CD4-positive, alpha-beta memory T cell (primary cell): ENCODE measurements at regions not wholly inside any gene's neighbourhood (a gene's known extent, or its start where the extent isn't known, plus 50 kb on each side); places are given as distances from the start of the nearest gene placed in this dataset.

Experiments
- CTCF ChIA-PET: fragments of 350-600 bp; sonication (Branson Sonifier 250); formaldehyde crosslinking; loops from one replicate; lab custom pipeline; 2021; ENCODE audit warnings: inconsistent platforms; ENCODE audit not compliant: partially characterized antibody; lab: Charles Lee
- POLR2A ChIA-PET: fragments of 350-600 bp; sonication (Branson Sonifier 250); formaldehyde crosslinking; loops from one replicate; lab custom pipeline; 2021; ENCODE audit not compliant: partially characterized antibody; lab: Charles Lee
- DNase-seq, 5 donors: peaks; one replicate each; pipeline versions ENCODE4 v3.0.0 to v3.0.0-alpha.2; 2020 to 2022; ENCODE audit warnings: mixed read lengths in 1 of 5
- H3K27ac ChIP-seq: one replicate; pipeline ENCODE4 v1.7.0; 2013; ENCODE audit warnings: low read depth, low read length
- H3K27me3 ChIP-seq: 2 replicates; pipeline ENCODE4 v1.7.0; 2013; ENCODE audit warnings: mild to moderate bottlenecking, low read length, moderate library complexity; ENCODE audit not compliant: insufficient read depth
- H3K36me3 ChIP-seq: 2 replicates; pipeline ENCODE4 v1.7.0; 2013; ENCODE audit warnings: mild to moderate bottlenecking, low read length, moderate library complexity; ENCODE audit not compliant: insufficient read depth
- H3K4me1 ChIP-seq: 2 replicates; pipeline ENCODE4 v1.7.0; 2013; ENCODE audit warnings: mild to moderate bottlenecking, low read length, moderate library complexity; ENCODE audit not compliant: insufficient read depth
- H3K4me3 ChIP-seq, 2 donors: one replicate each; pipeline ENCODE4 v1.7.0; 2013; ENCODE audit warnings: low read length in 2 of 2, mild to moderate bottlenecking in 1 of 2
- H3K9me3 ChIP-seq, 2 donors: one replicate each; pipeline ENCODE4 v1.7.0; 2013; ENCODE audit warnings: low read length in 2 of 2, control low read depth in 1 of 2; ENCODE audit not compliant: control insufficient read depth in 1 of 2
- H3K27ac Mint-ChIP-seq, 7 donors: one replicate each; pipeline ENCODE4 v1.8.0; 2020 to 2021; ENCODE audit warnings: mixed read lengths in 7 of 7, mild to moderate bottlenecking in 6 of 7, inconsistent platforms in 3 of 7, moderate library complexity in 3 of 7
- H3K27me3 Mint-ChIP-seq, 2 donors: one replicate each; pipeline ENCODE4 v1.8.0; 2020 to 2021; ENCODE audit warnings: mixed read lengths in 2 of 2
- H3K36me3 Mint-ChIP-seq, 2 donors: one replicate each; pipeline ENCODE4 v1.8.0; 2020 to 2021; ENCODE audit warnings: mixed read lengths in 2 of 2, inconsistent platforms in 1 of 2, mild to moderate bottlenecking in 1 of 2
- H3K4me1 Mint-ChIP-seq, 4 donors: one replicate each; pipeline ENCODE4 v1.8.0; 2020 to 2021; ENCODE audit warnings: mixed read lengths in 4 of 4, mild to moderate bottlenecking in 1 of 4
- H3K4me3 Mint-ChIP-seq, 8 donors: one replicate each; pipeline ENCODE4 v1.8.0; 2020 to 2021; ENCODE audit warnings: mixed read lengths in 8 of 8, mild to moderate bottlenecking in 7 of 8, moderate library complexity in 6 of 8, inconsistent platforms in 3 of 8
- H3K9me3 Mint-ChIP-seq, 8 donors: one replicate each; pipeline ENCODE4 v1.8.0; 2020 to 2021; ENCODE audit warnings: mixed read lengths in 8 of 8, mild to moderate bottlenecking in 5 of 8, inconsistent platforms in 3 of 8, moderate library complexity in 1 of 8
- intact Hi-C: fragments of 100-400 bp; cut with micrococcal nuclease; formaldehyde crosslinking; loops from one replicate; pipeline ENCODE4 v1.15.1; 2023

- no peaks in the 10 kb centered on the region for H3K27me3 Mint-ChIP-seq
- intact Hi-C loops, result no loop called here
- H3K9me3 ChIP-seq, result no peaks in the 10 kb centered on the region
- H3K27me3 ChIP-seq, result no peaks in the 10 kb centered on the region
- peaks cover 0 to 8% (median 0%) of the 10 kb centered on the region in 8 donors for H3K9me3 Mint-ChIP-seq
- H3K4me1 ChIP-seq, result no peaks in the 10 kb centered on the region
- ChIA-PET CTCF (no interaction called here), POLR2A (no interaction called here)
- H3K4me3 ChIP-seq, result no peak overlapping the region
- DNase-seq, result no peak
- no peaks in the 10 kb centered on the region for H3K4me1 Mint-ChIP-seq
- no peak overlapping the region for H3K27ac Mint-ChIP-seq
- no peaks in the 10 kb centered on the region for H3K36me3 ChIP-seq
- H3K4me3 Mint-ChIP-seq, result no peak overlapping the region
- no peak overlapping the region for H3K27ac ChIP-seq
- no peaks in the 10 kb centered on the region for H3K36me3 Mint-ChIP-seq
Measured at GRCh38 chr3:118543832-118544231, 490.8 kb downstream of the IGSF11 start.

DNA sequence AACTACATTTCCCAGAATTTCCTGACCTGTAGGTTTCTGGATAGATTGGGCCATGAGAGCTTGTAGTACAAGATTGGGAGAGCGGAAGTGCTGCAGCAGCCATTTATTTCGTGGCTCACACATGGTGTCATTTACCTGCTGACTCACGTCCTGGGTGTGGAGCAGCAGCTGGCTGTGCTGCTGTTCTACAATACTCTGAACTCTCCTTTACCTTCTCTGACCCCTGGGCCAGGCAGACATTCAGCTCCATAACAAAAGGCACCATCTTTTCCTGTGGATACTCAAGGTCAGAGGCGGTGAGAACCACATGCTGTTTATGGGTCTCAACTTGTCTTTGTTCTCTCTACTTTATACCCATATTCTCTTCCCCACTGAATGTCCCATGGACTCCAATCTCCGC lies 490.2 kb downstream of the IGSF11 start:
- Histone ChIP-seq H3K9me3 (no peaks in the 10 kb centered on the region), H3K4me3 (no peak overlapping the region), H3K27me3 (no peaks in the 10 kb centered on the region), H3K36me3 (no peaks in the 10 kb centered on the region), H3K27ac (no peak overlapping the region), H3K4me1 (no peaks in the 10 kb centered on the region)
- DNase-seq, result no peak
- ChIA-PET CTCF (no interaction called here), POLR2A (no interaction called here)
- H3K4me1 Mint-ChIP-seq, result no peaks in the 10 kb centered on the region
- no peaks in the 10 kb centered on the region for H3K36me3 Mint-ChIP-seq
- intact Hi-C loops, result no loop called here
- no peak overlapping the region for H3K27ac Mint-ChIP-seq
- no peak overlapping the region for H3K4me3 Mint-ChIP-seq
- peaks cover 0 to 8% (median 0%) of the 10 kb centered on the region in 8 donors for H3K9me3 Mint-ChIP-seq
- H3K27me3 Mint-ChIP-seq, result no peaks in the 10 kb centered on the region

- Mint-ChIP-seq H3K4me3 (no peak overlapping the region), H3K9me3 (peaks cover 0 to 4% (median 0%) of the 10 kb centered on the region in 8 donors), H3K27ac (no peak overlapping the region), H3K4me1 (no peaks in the 10 kb centered on the region), H3K36me3 (no peaks in the 10 kb centered on the region), H3K27me3 (no peaks in the 10 kb centered on the region)
- no peaks in the 10 kb centered on the region for H3K4me1 ChIP-seq
- no peaks in the 10 kb centered on the region for H3K36me3 ChIP-seq
- intact Hi-C loops, result no loop called here
- H3K27me3 ChIP-seq, result no peaks in the 10 kb centered on the region
- no peak overlapping the region for H3K4me3 ChIP-seq
- CTCF ChIA-PET, result interaction anchor here (1.7 kb wide), 1 partner anchor 16 kb away, joined by 3 read pairs; no protein-coding TSS in a partner anchor
- DNase-seq, result no peak
- POLR2A ChIA-PET, result no interaction called here
- H3K9me3 ChIP-seq, result no peaks in the 10 kb centered on the region
- no peak overlapping the region for H3K27ac ChIP-seq
Measured at GRCh38 chr3:118548434-118548833, 486.2 kb downstream of the IGSF11 start.

- Mint-ChIP-seq H3K27me3 (no peaks in the 10 kb centered on the region), H3K4me1 (no peaks in the 10 kb centered on the region), H3K9me3 (peaks cover 0 to 5% (median 0%) of the 10 kb centered on the region in 8 donors), H3K4me3 (no peak overlapping the region), H3K36me3 (no peaks in the 10 kb centered on the region), H3K27ac (no peak overlapping the region)
- ChIA-PET CTCF (no interaction called here), POLR2A (no interaction called here)
- DNase-seq, result no peak
- Histone ChIP-seq H3K4me3 (no peak overlapping the region), H3K36me3 (no peaks in the 10 kb centered on the region), H3K4me1 (no peaks in the 10 kb centered on the region), H3K27me3 (no peaks in the 10 kb centered on the region), H3K27ac (no peak overlapping the region), H3K9me3 (no peaks in the 10 kb centered on the region)
- intact Hi-C loops, result no loop called here
Measured at GRCh38 chr3:118550122-118550521, 484.5 kb downstream of the IGSF11 start.

GRCh38 chr3:118550556-118550955 lies 484.1 kb downstream of the IGSF11 start:
- Histone ChIP-seq H3K36me3 (no peaks in the 10 kb centered on the region), H3K4me3 (no peak overlapping the region), H3K4me1 (no peaks in the 10 kb centered on the region), H3K27me3 (no peaks in the 10 kb centered on the region), H3K9me3 (no peaks in the 10 kb centered on the region), H3K27ac (no peak overlapping the region)
- Mint-ChIP-seq H3K4me1 (no peaks in the 10 kb centered on the region), H3K9me3 (peaks cover 0 to 5% (median 0%) of the 10 kb centered on the region in 8 donors), H3K27me3 (no peaks in the 10 kb centered on the region), H3K4me3 (no peak overlapping the region), H3K27ac (no peak overlapping the region), H3K36me3 (no peaks in the 10 kb centered on the region)
- DNase-seq, result no peak
- intact Hi-C loops, result no loop called here
- POLR2A ChIA-PET, result no interaction called here
- CTCF ChIA-PET, result no interaction called here

DNA sequence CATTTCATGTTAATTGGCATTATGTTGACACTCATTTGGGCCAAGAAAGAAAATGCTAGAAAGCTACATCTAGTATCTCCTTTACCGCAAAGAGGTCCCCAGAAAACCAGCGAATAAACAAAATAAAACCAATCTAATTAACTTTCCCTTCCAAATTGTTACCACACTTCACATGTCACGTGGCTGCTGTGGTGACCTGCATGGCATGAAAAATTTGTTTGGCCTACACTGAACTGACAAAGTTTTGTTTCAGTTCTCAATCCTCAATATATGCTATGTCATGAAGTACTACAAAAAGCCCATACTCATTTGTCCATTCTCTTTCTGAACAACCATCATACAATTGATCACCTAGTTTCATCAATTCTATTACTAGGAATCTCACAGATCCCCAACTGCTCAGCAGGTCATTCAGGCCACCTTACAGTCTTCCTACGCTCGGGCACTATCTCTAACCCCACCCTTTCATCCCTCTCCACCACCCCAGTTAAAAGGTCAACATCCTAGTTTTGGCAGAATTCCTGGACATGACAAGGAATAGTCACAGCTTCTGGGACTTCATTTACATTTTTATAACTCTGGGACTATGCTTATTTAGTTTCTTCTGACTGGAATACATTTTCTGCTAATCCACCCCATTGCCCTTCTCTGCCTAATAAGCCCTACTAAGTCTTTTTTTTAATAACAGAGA lies 480.4 kb downstream of the IGSF11 start:
- Histone ChIP-seq H3K4me1 (no peaks in the 10 kb centered on the region), H3K27me3 (no peaks in the 10 kb centered on the region), H3K27ac (no peak overlapping the region), H3K9me3 (no peaks in the 10 kb centered on the region), H3K4me3 (no peak overlapping the region), H3K36me3 (no peaks in the 10 kb centered on the region)
- ChIA-PET POLR2A (no interaction called here), CTCF (no interaction called here)
- intact Hi-C loops, result no loop called here
- Mint-ChIP-seq H3K4me1 (no peaks in the 10 kb centered on the region), H3K9me3 (peaks cover 0 to 5% (median 0%) of the 10 kb centered on the region in 8 donors), H3K27ac (no peak overlapping the region), H3K4me3 (no peak overlapping the region), H3K27me3 (no peaks in the 10 kb centered on the region), H3K36me3 (no peaks in the 10 kb centered on the region)
- DNase-seq, result no peak

- Histone ChIP-seq H3K36me3 (no peaks in the 10 kb centered on the region), H3K4me3 (no peak overlapping the region), H3K9me3 (no peaks in the 10 kb centered on the region), H3K4me1 (no peaks in the 10 kb centered on the region), H3K27ac (no peak overlapping the region), H3K27me3 (no peaks in the 10 kb centered on the region)
- POLR2A ChIA-PET, result no interaction called here
- peaks cover 0 to 6% (median 0%) of the 10 kb centered on the region in 8 donors for H3K9me3 Mint-ChIP-seq
- intact Hi-C loops, result no loop called here
- no peaks in the 10 kb centered on the region for H3K36me3 Mint-ChIP-seq
- DNase-seq, result no peak
- no peak overlapping the region for H3K4me3 Mint-ChIP-seq
- CTCF ChIA-PET, result no interaction called here
- H3K4me1 Mint-ChIP-seq, result no peaks in the 10 kb centered on the region
- H3K27me3 Mint-ChIP-seq, result no peaks in the 10 kb centered on the region
- H3K27ac Mint-ChIP-seq, result no peak overlapping the region
Measured at GRCh38 chr3:118556983-118557382, 477.7 kb downstream of the IGSF11 start.
